IMR-90 (cell line): ENCODE measurements at regions not wholly inside any gene's neighbourhood (a gene's known extent, or its start where the extent isn't known, plus 50 kb on each side); places are given as distances from the start of the nearest gene placed in this dataset.

ENCODE experiments used
- ATAC-seq: fragments of 200-7000 bp; cut with Tn5 transposase; 2 replicates; pipeline ENCODE4 v1.9.1; 2020; ENCODE audit warnings: low read depth, mild to moderate bottlenecking, moderate library complexity
- BruUV-seq: library from RNA; stranded (reverse); fragments of 400-500 nt; replicated peaks from 2 replicates; lab custom pipeline; 2021; lab: Mats Ljungman, UMichigan
- CTCF ChIA-PET: fragments of 300-600 bp; formaldehyde crosslinking; extraction: SDS; loops from one replicate; lab custom pipeline; 2021; ENCODE audit warnings: antibody characterized with exemption; lab: Yijun Ruan, JAX
- POLR2A ChIA-PET: fragments of 300-600 bp; sonication (Branson Sonifier 250); formaldehyde crosslinking; loops from one replicate; lab custom pipeline; 2022; ENCODE audit warnings: antibody characterized with exemption; ENCODE audit not compliant: unreplicated experiment; lab: Charles Lee
- DNase-seq: peaks from one replicate; pipeline ENCODE4 v3.0.0; 2013
- H2AFZ ChIP-seq: replicated peaks from 2 replicates; pipeline ENCODE3; 2013; ENCODE audit warnings: low read length, mild to moderate bottlenecking; ENCODE audit not compliant: poor library complexity
- H2AK5ac ChIP-seq: 2 replicates; pipeline ENCODE4 v1.6.1; 2013; ENCODE audit warnings: low read depth, low read length, inconsistent platforms
- H2AK9ac ChIP-seq: replicated peaks from 2 replicates; pipeline ENCODE3; 2013; ENCODE audit warnings: mild to moderate bottlenecking, low read depth, low read length, moderate library complexity; ENCODE audit not compliant: poor library complexity
- H2BK120ac ChIP-seq: 2 replicates; pipeline ENCODE4 v1.6.1; 2013; ENCODE audit warnings: low read depth, low read length, inconsistent platforms
- H2BK15ac ChIP-seq: 3 replicates; pipeline ENCODE4 v1.6.1; 2013; ENCODE audit warnings: low read depth, low read length, inconsistent platforms
- H2BK20ac ChIP-seq: 2 replicates; pipeline ENCODE4 v1.6.1; 2013; ENCODE audit warnings: low read depth, mild to moderate bottlenecking, inconsistent platforms, low read length, moderate library complexity
- H2BK5ac ChIP-seq: 2 replicates; pipeline ENCODE4 v1.6.1; 2013; ENCODE audit warnings: mild to moderate bottlenecking, low read depth, low read length, inconsistent platforms; ENCODE audit not compliant: poor library complexity, severe bottlenecking
- H3K14ac ChIP-seq: replicated peaks from 2 replicates; pipeline ENCODE4 v1.6.1; 2013; ENCODE audit warnings: low read depth, low read length, inconsistent platforms
- H3K18ac ChIP-seq: 2 replicates; pipeline ENCODE4 v1.6.1; 2013; ENCODE audit warnings: low read depth, low read length, control low read depth
- H3K23ac ChIP-seq: 2 replicates; pipeline ENCODE4 v1.6.1; 2013; ENCODE audit warnings: low read depth, low read length, inconsistent platforms
- H3K27ac ChIP-seq: 2 replicates; pipeline ENCODE4 v1.5.1; 2013; ENCODE audit warnings: mild to moderate bottlenecking, control low read depth, low read length; ENCODE audit not compliant: insufficient read depth
- H3K27me3 ChIP-seq: 2 replicates; pipeline ENCODE4 v1.6.1; 2013; ENCODE audit warnings: low read length; ENCODE audit not compliant: control insufficient read depth, insufficient read depth
- H3K36me3 ChIP-seq: 2 replicates; pipeline ENCODE4 v1.6.1; 2013; ENCODE audit warnings: low read length, mixed read lengths; ENCODE audit not compliant: control insufficient read depth, insufficient read depth
- H3K4ac ChIP-seq: 2 replicates; pipeline ENCODE4 v1.6.1; 2013; ENCODE audit warnings: low read depth, low read length, inconsistent platforms
- H3K4me1 ChIP-seq: 2 replicates; pipeline ENCODE4 v1.6.1; 2013; ENCODE audit warnings: low read length, mixed read lengths; ENCODE audit not compliant: control insufficient read depth, insufficient read depth
- H3K4me2 ChIP-seq: 2 replicates; pipeline ENCODE4 v1.6.1; 2013; ENCODE audit warnings: low read depth, mild to moderate bottlenecking, control low read depth, low read length, moderate library complexity
- H3K4me3 ChIP-seq: 2 replicates; pipeline ENCODE4 v1.5.1; 2013; ENCODE audit warnings: low read depth, mild to moderate bottlenecking, control low read depth, low read length, moderate library complexity; ENCODE audit not compliant: insufficient read depth
- H3K56ac ChIP-seq: 2 replicates; pipeline ENCODE4 v1.6.1; 2013; ENCODE audit warnings: low read length, inconsistent platforms; ENCODE audit not compliant: insufficient read depth; ENCODE audit errors: extremely low read depth
- H3K79me1 ChIP-seq, 2 experiments: 2 replicates each; pipeline ENCODE4 v1.6.1; 2013; ENCODE audit warnings: low read length in 2 of 2, inconsistent platforms in 1 of 2, low read depth in 1 of 2
- H3K9ac ChIP-seq: 2 replicates; pipeline ENCODE4 v1.6.1; 2013; ENCODE audit warnings: low read depth, low read length, control low read depth
- H3K9me1 ChIP-seq: 2 replicates; pipeline ENCODE4 v1.6.1; 2013; ENCODE audit warnings: low read length, inconsistent platforms; ENCODE audit not compliant: insufficient read depth
- H3K9me3 ChIP-seq: 2 replicates; pipeline ENCODE4 v1.6.1; 2013; ENCODE audit warnings: low read length; ENCODE audit not compliant: control insufficient read depth, insufficient read depth
- H4K20me1 ChIP-seq: 2 replicates; pipeline ENCODE4 v1.6.1; 2013; ENCODE audit warnings: low read length, inconsistent platforms; ENCODE audit not compliant: insufficient read depth
- H4K5ac ChIP-seq: 2 replicates; pipeline ENCODE4 v1.6.1; 2013; ENCODE audit warnings: mild to moderate bottlenecking, low read depth, low read length, control low read depth
- H4K8ac ChIP-seq, 2 experiments: 2 replicates each; pipeline ENCODE4 v1.6.1; 2013; ENCODE audit warnings: low read depth in 2 of 2, low read length in 2 of 2, control low read depth in 1 of 2, inconsistent platforms in 1 of 2
- H4K91ac ChIP-seq: 2 replicates; pipeline ENCODE4 v1.6.1; 2013; ENCODE audit warnings: low read depth, low read length, inconsistent platforms; ENCODE audit not compliant: insufficient read depth
- CEBPB ChIP-seq: IDR thresholded peaks from 2 replicates; pipeline ENCODE4 v1.6.1; 2012; ENCODE audit warnings: low read depth, low read length, improper control_type of control experiment
- CHD1 ChIP-seq: IDR thresholded peaks from 2 replicates; pipeline ENCODE4 v1.6.1; 2012; ENCODE audit warnings: low read depth, low read length, improper control_type of control experiment
- FOS ChIP-seq: fragments of 150-350 bp; IDR thresholded peaks from 2 replicates; pipeline ENCODE4 v1.6.1; 2016; ENCODE audit warnings: low read depth, low read length
- MAFK ChIP-seq: IDR thresholded peaks from 2 replicates; pipeline ENCODE4 v1.6.1; 2012; ENCODE audit warnings: low read depth, low read length, improper control_type of control experiment
- MAZ ChIP-seq: IDR thresholded peaks from 2 replicates; pipeline ENCODE4 v1.6.1; 2012; ENCODE audit warnings: low read depth, mild to moderate bottlenecking, low read length, improper control_type of control experiment, moderate library complexity, borderline replicate concordance
- MXI1 ChIP-seq: IDR thresholded peaks from 2 replicates; pipeline ENCODE4 v1.6.1; 2012; ENCODE audit warnings: low read depth, mild to moderate bottlenecking, low read length, moderate library complexity, borderline replicate concordance
- NFE2L2 ChIP-seq: fragments of 150-350 bp; IDR thresholded peaks from 2 replicates; pipeline ENCODE4 v1.6.1; 2016; ENCODE audit warnings: low read depth, mild to moderate bottlenecking, low read length
- POLR2A ChIP-seq: IDR thresholded peaks from 2 replicates; pipeline ENCODE4 v1.6.1; 2012; ENCODE audit warnings: mild to moderate bottlenecking, low read depth, low read length
- RAD21 ChIP-seq: IDR thresholded peaks from 2 replicates; pipeline ENCODE4 v1.6.1; 2012; ENCODE audit warnings: low read length, improper control_type of control experiment
- RCOR1 ChIP-seq: IDR thresholded peaks from 2 replicates; pipeline ENCODE4 v1.6.1; 2012; ENCODE audit warnings: mild to moderate bottlenecking, low read length, improper control_type of control experiment; ENCODE audit not compliant: insufficient replicate concordance
- RFX5 ChIP-seq: IDR thresholded peaks from 2 replicates; pipeline ENCODE4 v1.8.0; 2012; ENCODE audit warnings: low read depth, mild to moderate bottlenecking, low read length, moderate library complexity
- SMC3 ChIP-seq: fragments of 150-350 bp; IDR thresholded peaks from 2 replicates; pipeline ENCODE4 v1.6.1; 2016; ENCODE audit warnings: low read depth, mild to moderate bottlenecking, antibody characterized with exemption, low read length, moderate library complexity
- WGBS, 2 experiments: methylation state at CpG; one replicate each; pipeline versions ENCODE4 v1.1.5 to v1.1.7; 2013; ENCODE audit warnings: missing lambda C conversion rate in 2 of 2; ENCODE audit not compliant: insufficient read length in 1 of 2; ENCODE audit errors: extremely low coverage in 2 of 2; 5-methylcytosine and 5-hydroxymethylcytosine counted together
- dilution Hi-C: fragments of 300-500 bp; cut with HindIII; formaldehyde crosslinking; loops from one replicate; pipeline ENCODE4 v1.14.3; 2018; ENCODE audit warnings: low sequenced_read_pairs; ENCODE audit not compliant: unreplicated experiment
- in situ Hi-C: fragments of 300-500 bp; cut with MboI; formaldehyde crosslinking; loops from 3 replicates; pipeline ENCODE4 v1.14.3; 2019; ENCODE audit warnings: low sequenced_read_pairs, inconsistent platforms, mixed read lengths
- intact Hi-C: fragments of 100-400 bp; cut with micrococcal nuclease; formaldehyde crosslinking; loops from 2 replicates; pipeline ENCODE4 v1.10.0; 2022

- CTCF ChIA-PET = no interaction called here
- Histone ChIP-seq H2BK20ac (no peak overlapping the region), H2AFZ (no peak overlapping the region), H3K9me3 (no peaks in the 10 kb centered on the region), H3K18ac (no peak overlapping the region), H3K79me1 (no peaks in the 10 kb centered on the region), H2AK9ac (no peak overlapping the region), H3K4ac (no peak overlapping the region), H2BK15ac (no peak overlapping the region), H4K20me1 (no peaks in the 10 kb centered on the region), H3K4me2 (no peak overlapping the region), H3K14ac (no peak overlapping the region), H3K9me1 (no peaks in the 10 kb centered on the region), H3K4me1 (no peaks in the 10 kb centered on the region), H2AK5ac (no peak overlapping the region), H3K27me3 (no peaks in the 10 kb centered on the region; the same call in 1 of the 2 replicates), H3K56ac (no peak overlapping the region), H3K9ac (no peak overlapping the region), H3K36me3 (no peaks in the 10 kb centered on the region), H2BK5ac (no peak overlapping the region), H3K27ac (no peak overlapping the region), H2BK120ac (no peak overlapping the region), H4K5ac (no peak overlapping the region), H4K8ac (no peak overlapping the region), H4K91ac (no peak overlapping the region), H3K23ac (no peak overlapping the region), H3K4me3 (no peak overlapping the region)
- dilution Hi-C loops = no loop called here
- in situ Hi-C loops = no loop called here
- no peak for DNase-seq
- no TSS peak for BruUV-seq
- intact Hi-C loops = no loop called here
- TF ChIP-seq RFX5 (no peak), CEBPB (no peak), SMC3 (no peak), POLR2A (no peak), RCOR1 (no peak), MAZ (no peak), FOS (no peak), RAD21 (no peak), CHD1 (no peak), NFE2L2 (no peak), MAFK (no peak), MXI1 (no peak)
- WGBS, 2 experiments = 83% methylated on average over 1 of the region's 3 CpGs; no CpG with 5 or more reads in 1 of the 2 experiments
- POLR2A ChIA-PET = no interaction called here
- no peak for ATAC-seq
These were observed 50.6 kb upstream of the RFPL3 start for GRCh38 chr22:32307055-32307454.
